GM19467 (cell line): ENCODE measurements at regions not wholly inside any gene's neighbourhood (a gene's known extent, or its start where the extent isn't known, plus 50 kb on each side); places are given as distances from the start of the nearest gene placed in this dataset.

ENCODE experiments used
- ATAC-seq: cut with Tn5 transposase; IDR thresholded peaks from one replicate; pipeline ENCODE4 v1.9.1; 2021; ENCODE audit warnings: mild to moderate bottlenecking, moderate library complexity; ENCODE audit not compliant: unreplicated experiment

DNA sequence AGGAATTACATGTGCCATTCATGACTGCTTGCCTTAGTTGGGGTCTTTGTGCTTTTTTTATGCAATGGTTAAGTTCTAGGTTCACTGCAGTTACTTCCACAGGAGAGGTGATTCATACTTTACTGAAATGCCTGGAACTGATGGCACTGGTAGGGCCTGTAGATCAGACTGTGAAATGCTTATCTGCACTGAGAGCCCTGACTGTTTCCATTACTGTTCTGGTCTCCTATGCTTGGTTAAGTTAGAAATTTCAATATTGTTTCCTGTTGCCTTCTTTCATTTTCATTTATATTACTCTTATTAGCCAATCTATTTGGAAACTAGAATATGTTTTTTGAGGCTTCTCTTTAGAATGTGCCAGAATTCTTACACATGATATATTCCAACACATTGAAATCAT lies 484.1 kb upstream of the SEMA6A start:
- ATAC-seq: no peak

DNA sequence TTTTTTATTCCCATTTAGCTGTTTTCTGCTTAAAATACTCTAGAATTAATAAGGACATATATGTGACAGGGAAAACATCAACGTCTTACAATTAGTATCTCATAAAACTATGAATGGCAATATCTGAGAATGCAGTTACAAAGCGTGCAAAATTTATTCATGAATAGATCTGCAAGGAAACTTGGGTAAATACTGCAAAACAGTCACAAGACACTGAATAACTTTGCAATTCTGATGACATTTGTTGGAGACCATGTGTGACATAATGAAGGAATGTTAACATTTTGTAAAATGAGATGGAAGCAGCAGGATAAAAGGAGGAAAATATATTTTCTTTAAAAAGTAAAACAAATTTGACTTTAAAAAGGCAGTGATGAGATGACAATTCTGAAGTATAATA lies 480.9 kb upstream of the SEMA6A start:
- no peak for ATAC-seq

DNA sequence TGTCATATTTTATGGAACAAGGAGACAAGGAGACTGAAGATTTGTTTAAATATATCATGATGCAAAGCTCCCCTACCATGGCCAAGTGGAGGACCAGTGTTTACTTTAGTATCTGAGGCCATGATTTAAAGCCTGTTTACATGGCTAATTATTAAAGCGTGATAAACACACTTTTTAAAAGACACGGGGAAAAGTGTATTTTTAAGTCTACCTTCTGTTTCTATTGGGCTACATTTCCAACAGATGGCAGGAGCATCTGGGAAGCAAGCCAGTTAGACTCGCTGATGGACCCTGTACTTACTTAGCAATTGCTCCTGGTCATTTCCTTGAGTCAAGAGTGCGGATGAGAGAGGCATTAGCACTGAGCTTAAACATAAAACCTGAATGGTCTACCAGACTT lies 480.3 kb upstream of the SEMA6A start:
- ATAC-seq: no peak

DNA sequence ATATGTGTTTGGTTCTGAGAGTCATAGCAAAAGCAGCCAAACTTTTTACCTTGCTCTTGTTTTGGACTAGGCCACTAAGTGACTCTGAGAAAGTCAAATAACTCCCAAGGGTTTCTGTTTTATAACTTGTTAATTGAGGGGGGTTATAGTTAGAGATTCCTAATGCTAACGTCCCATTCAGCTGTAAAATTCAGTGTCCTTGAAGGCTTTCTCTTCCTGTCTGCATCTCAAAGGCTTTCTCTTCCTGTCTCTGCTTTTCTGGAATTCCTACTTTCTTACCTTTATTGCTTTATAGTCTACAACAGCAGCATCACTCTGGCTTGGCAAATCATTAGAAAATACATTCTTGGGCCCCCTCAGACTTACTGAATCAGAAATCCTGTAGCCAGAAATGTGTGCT lies 479.5 kb upstream of the SEMA6A start:
- ATAC-seq: no peak

DNA sequence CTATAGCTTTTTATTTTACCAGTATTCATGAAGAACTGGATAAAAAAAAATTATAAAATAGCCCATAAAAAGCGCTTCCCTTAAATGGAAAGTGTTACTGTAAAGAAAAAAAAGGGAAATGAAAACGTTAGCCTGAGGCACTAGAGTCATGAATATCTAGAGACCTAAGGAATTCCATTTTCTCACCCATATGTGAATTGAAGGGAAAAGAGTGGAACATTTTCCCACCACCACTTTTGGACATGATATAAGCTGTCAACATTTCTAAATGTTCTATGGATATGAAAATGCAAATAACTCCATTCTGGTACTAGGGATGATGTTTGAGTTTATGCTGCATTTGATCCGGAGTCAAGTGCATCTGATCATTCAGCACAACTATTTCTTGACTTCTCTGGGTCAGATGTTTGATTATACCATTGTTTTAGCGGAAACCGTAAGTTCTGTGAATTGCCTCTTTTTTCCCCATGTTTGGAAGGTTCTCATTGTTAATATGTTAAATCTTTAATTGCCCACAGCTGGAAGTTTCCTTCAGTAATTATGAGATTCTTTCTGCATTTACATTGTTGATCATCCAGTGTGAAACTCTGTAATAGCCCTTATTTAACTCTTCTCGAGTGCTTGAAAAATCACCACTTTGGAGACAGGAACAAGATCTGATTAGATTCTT lies 467.4 kb upstream of the SEMA6A start:
- ATAC-seq: no peak

DNA sequence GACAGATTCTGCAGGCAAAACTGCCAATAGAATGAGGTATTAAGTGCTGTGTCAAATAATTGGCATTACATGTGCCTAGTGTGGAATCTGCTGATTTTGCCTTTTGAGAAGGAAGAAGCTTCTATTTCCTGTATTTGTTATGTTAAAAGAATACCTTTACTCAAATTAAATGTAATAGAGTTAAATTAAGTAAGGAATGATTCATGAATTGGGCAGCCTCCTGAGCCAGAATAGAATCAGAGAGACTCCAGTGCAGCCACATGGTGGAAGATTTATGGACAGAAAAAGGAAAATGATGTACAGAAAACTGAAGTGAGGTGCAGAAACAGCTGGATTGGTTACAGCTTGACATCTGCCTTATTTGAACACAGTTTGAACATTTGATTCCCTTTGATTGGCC lies 464.4 kb upstream of the SEMA6A start:
- ATAC-seq: no peak

DNA sequence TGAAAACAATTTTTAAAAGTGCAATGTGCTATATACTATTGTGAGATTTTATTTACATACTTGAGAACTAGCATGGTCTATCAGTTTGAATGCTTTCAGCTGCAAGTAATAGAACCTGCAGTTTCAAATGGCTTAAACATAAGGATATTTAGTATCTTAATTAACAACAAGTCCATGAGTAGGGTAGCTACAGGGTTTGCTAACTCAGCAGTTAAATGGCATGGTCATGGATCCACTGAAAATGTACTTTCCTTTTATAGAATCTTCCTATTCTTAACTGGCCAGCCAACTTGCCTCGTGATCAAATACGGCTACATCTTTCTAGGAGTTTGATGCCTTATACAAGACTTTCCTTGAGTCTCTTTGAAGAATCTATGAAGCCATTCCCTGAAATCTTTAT lies 452.8 kb upstream of the SEMA6A start:
- no peak for ATAC-seq

DNA sequence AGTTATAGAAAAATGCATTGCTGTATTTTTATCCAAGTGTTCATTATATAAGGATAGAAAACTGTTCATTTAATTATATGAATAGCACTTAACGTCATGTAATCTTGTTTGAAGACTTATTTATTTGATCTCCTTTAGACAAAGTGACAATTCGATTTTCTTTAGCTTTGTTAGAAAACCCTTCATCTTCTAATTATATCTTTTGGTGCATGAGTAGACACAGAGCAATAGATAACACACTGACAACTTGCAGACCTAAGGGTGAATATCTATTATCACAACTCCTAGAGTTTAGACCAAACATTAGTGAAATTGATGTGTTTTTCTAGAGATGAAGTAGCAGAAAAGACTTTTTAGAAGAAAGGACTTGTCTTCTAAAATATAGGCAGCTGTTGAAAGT lies 446.4 kb upstream of the SEMA6A start:
- no peak for ATAC-seq

DNA sequence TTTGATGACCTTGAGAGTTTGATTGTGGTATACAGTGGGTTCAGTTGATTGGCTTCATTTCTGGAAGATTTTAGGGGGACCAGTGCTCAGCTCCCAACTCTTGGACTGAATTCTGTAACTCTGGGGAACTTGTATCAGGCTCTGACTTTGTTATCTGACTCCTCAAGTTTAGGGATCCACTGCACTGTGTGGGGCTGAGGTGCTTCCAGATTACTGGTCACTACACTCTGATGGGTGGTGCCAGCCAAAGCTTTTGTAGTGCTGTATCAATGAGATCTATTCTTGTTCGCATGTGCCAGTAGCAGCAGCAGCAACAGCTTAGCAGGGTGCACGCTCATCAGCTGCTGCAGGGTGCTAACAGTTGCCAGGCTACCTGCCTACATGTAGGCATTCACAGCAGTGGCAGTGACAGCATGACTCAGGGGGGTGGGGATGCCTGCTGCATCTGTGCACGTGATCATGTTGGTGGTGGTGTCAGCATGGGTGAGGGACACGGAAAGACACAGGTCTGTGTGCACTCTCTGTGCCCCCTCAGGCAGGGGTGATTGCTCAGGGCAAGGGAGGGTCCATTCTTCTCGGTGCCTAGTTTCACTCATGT lies 438.8 kb upstream of the SEMA6A start:
- ATAC-seq: no peak

DNA sequence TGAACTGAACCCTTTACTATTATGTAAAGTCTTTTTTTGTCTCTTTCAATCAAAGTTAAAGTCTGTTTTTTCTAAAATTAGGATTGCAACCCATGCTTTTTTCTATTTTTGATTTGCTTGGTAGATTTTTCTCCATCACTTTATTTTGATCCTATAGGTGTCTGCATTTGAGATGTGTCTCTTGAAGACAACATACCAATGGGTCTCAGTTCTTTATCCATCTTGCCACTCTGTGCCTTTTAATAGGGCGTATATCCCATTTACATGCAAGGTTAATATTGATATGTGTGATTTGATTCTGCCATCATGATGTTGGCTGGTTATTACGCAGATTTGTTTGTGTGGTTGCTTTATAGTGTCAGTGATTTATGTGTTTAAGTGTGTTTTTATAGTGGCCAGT lies 436.0 kb upstream of the SEMA6A start:
- no peak for ATAC-seq

DNA sequence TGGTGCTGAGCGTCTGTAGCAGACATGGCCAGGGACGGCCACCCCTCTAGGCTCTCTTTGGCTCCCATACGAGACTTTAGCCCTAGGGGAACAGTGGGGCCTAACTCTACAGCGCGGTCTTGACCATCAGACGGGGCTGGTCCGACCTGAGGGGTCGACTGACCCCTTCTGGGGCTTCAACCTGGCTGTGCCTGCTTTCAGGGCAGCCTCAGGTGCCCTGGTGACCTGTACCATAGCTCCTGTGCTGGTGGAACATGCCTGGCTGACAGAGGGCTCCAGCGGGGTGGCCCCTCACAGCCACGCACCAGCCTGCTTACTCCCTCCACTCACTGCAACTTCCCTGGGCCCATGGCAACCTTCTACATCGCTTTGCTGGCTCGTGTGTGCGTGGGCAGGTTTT lies 423.4 kb upstream of the SEMA6A start:
- ATAC-seq: no peak

DNA sequence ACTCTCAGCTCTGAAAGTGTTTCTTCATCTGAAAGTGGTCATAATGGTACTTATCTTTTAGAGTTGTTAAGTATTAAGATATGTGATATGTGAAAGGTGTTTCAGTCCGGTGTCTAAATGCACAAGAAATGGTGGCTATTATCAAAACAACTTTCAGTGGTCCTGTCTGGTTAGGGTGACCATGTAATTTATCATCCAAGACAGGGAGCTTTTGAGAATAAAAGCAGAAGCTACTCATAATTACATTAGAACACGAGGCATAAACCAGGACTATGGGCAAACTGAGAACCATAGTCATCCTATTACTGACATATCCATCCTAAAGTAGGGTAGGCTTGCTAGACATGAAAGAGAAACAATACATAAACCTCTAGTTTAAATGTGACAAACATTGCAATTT lies 418.1 kb upstream of the SEMA6A start:
- ATAC-seq: no peak

DNA sequence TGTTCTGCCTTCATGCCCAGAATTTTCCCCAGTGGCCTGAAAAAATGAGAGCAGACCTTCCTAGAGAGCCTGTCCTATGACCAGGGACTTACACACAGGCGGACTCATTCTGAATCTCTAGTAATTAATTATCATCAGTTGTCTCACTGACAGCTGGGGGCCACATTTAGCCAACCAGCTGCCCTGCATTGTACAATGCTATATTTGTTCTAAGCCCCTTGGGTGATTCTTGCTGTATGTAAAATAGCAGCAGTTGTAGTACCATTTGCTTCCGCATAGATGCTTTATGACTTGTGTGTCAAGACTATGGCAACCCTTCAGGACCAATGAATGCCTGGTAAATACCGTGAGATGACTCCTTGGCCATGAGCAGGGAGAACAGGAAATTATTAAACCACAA lies 415.4 kb upstream of the SEMA6A start:
- ATAC-seq: no peak

DNA sequence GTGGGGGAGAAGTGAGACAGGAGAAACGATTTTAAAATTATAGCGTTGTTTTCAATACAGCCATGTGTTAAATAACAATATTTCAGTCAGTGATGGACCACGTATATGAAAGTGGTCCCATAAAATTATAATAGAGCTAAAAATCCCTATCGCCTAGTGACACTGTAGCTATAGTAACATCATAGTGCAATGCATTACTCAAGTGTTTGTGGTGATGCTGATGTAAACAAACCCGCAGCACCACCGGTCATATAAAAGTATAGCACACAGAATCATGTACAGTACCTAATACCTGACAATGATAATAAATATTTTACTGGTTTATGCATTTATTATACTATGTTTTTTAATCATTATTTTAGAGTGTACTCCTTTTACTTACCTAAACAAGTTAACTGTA lies 407.4 kb upstream of the SEMA6A start:
- ATAC-seq: no peak

DNA sequence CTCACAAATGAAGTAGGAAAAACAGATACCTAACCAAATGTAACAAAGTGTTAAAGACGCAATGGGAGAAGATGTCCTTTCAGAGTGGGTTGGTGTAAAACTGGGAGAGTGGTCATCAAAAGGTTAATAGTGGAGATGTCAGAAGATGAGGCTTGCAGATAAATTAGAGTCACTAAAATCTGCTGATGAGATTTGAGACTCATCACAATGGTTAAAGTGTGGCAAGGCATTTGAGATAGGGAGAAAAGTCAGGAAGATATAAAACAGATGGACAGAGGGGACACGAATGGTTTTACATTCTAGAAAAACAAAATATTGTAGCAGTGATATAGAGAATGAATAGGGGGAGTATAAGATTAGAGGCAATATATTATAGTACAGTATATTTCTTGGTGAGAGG lies 406.0 kb upstream of the SEMA6A start:
- no peak for ATAC-seq

DNA sequence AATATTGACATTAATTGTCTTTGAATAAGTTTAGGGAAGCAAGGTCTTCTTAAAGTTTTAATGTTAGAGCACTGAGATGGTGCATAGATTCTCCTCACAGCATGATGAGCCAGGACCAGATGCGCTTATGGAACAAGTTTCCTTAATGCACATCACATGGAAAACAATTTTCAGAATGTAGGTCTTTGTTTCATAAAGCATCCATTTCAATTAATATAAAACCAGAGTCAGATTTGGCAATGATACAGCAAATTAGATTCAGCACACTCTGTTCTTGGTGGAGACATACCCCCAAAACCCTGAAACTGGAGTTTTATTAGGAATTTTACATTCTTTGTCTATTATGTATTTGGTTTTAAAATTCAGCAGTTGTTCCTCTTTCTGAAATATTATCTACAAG lies 402.1 kb upstream of the SEMA6A start:
- no peak for ATAC-seq

DNA sequence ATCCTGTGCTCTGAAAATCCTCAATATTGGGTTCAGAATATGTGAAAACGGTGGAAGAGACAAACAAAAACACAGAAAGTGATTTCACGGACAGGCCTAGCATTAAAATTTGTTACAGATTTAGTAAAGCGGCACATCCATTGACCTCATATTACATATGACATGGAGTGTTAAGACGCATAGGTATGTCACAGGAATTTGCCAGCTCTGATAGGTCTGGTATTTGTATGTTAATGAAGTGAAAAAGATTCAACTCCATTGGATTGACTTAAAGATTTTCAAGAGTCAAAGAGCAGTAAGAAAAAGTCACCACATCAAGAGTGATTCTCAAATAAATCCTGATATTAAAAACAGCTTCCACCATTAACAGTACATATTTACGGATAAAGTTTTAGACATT lies 396.5 kb upstream of the SEMA6A start:
- no peak for ATAC-seq

DNA sequence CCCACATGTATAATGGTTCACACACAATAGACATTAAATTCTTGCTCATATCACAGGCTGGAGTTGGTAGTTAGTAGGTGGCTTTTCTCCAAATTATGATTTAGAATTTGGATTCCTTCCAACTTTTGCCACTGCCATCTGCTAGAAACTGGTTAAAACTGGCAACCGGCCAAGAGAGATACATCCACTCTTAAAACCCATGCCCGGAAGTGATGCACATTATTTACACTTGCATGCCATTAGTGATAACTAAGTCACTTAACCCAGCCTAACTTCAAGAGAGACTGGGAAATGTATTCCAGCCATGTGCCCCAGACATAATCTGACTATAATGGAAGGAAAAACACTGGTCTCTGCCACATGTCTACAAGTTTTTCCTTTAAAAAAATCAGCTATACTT lies 395.7 kb upstream of the SEMA6A start:
- ATAC-seq: no peak

DNA sequence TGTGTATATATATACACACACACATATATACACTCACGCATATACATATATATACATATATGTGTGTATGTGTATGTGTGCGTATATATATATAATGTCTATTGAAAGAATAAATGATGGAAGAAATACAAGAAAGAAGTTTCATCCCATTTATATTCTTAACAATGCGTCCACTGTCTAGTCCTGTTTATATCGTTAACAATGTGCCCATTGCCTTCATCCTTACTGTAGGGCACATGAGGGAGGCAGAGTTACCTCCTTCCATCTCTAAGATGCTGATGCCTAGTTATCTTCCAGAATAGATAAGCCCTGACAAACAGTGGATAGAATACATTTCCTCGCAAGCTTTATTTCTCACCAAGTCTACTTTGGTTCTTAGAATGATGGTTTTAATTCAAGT lies 389.8 kb upstream of the SEMA6A start:
- ATAC-seq: no peak

DNA sequence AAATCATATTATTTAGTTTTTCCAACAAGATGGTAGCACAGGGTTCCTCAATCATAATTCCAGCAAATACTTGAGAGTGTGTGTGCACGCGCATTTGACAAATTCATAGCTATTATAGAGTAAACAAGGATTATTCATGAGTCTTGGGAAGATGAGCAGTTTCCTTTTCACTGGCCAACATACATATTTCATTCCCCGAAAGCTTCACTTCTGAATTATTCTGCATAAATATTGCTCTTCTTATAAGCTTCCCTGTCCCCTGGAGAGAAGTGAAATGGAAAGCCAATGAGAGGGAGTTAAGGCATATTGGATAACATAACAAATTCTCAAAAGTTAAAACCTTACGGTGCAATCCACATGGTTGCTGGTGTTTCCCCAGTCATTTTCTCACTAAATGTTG lies 386.4 kb upstream of the SEMA6A start:
- ATAC-seq: no peak

DNA sequence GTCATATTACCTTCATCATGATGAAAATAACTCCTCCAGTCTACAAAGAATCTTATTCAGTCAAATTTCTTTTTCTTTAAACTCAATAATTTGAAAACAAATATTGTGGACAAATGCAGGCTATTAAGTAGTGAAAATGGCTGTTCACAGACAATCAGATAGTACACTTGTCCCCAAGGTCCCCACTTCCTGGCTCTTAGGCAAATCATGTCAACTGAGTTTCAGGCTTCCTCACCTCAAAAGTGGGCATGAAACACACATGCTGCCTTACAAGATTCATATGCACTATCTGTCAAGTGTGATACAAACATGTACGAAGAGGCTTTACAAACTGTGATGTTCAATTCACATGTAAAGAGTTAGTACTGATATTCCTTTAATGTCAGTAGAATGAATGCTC lies 385.2 kb upstream of the SEMA6A start:
- ATAC-seq: no peak

DNA sequence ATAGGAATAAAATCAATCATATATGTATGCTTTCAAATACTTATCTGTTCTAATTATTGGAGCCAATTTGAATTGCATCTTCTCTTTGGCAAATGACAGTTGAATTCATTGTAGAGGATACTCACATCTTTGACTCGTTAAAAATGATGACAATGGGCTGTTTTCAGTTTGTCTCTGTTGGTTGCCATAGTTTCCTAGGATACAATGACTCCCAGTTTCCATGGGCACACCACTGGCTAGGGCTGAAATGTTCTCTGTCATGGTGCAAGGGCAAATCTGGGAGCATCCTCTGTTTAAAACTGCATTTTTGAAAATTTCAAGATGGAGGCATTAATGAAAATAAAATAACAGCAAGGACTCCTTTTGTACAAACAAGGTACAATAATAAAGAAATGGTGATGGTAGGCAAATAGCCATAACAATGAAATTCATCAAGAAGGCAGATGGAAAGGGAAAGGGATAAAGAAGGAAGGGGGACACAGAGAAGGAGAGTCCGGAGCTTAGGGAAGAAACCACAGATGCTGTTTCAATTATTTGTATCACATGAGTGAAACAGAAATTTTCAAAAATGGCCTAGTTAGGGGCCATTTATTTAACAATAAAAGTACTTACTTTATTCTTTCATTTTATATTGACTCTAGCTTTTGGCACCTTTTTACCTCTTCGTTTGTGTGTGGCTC lies 378.8 kb upstream of the SEMA6A start:
- ATAC-seq: no peak

DNA sequence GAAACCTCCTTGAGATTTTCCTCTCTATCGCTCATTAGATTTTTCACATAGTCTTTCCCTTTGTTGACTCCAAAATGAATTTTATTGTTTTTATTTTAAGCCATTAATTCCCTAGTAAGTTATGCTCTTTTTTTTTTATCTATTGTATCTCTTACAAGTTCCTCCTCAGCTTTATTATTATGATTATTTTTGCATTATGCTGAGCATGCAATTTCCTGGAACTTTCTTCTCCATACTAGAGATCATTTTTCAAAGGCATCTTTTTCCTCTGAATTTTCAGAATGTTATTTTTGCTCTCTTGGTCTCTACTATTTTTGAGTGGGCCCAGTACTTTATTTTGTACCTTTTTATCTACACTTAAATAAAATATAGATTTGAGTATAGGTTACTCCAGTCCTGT lies 376.6 kb upstream of the SEMA6A start:
- no peak for ATAC-seq
